Sigmoid colon (tissue), 6 donors: ENCODE measurements at regions not wholly inside any gene's neighbourhood (a gene's known extent, or its start where the extent isn't known, plus 50 kb on each side); places are given as distances from the start of the nearest gene placed in this dataset.

Source experiments
- DNase-seq: peaks from one replicate; pipeline ENCODE4 v3.0.0-alpha.2; 2019
- H3K27ac ChIP-seq, 4 donors: fragments of 200-600 bp; sonication (generic); one replicate each; pipeline ENCODE4 v1.5.1; 2016 to 2019; ENCODE audit warnings: mild to moderate bottlenecking in 1 of 4
- H3K27me3 ChIP-seq, 3 donors: fragments of 200-600 bp; sonication (generic); one replicate each; pipeline ENCODE4 v1.5.1; 2019; ENCODE audit warnings: mild to moderate bottlenecking in 1 of 3
- H3K36me3 ChIP-seq, 4 donors: fragments of 200-600 bp; sonication (generic); one replicate each; pipeline ENCODE4 v1.5.1; 2016 to 2019
- H3K4me1 ChIP-seq, 4 donors: fragments of 200-600 bp; sonication (generic); one replicate each; pipeline ENCODE4 v1.5.1; 2017 to 2019
- H3K4me3 ChIP-seq, 4 donors: fragments of 200-600 bp; sonication (generic); one replicate each; pipeline ENCODE4 v1.5.1; 2017 to 2019; ENCODE audit warnings: mild to moderate bottlenecking in 2 of 4, moderate library complexity in 1 of 4
- H3K9me3 ChIP-seq, 4 donors: fragments of 200-600 bp in 3 of 4; sonication (generic) in 3 of 4; one replicate each; pipeline versions ENCODE4 v1.5.1 to v1.6.1; 2013 to 2019
- EP300 ChIP-seq, 4 donors: sonication (generic); formaldehyde crosslinking; IDR thresholded peaks; one replicate each; pipeline ENCODE4 v1.6.1; 2017; ENCODE audit warnings: antibody characterized with exemption in 4 of 4
- POLR2A ChIP-seq, 2 donors: fragments of 450-650 bp; IDR thresholded peaks; one replicate each; pipeline ENCODE4 v1.6.1; 2016; ENCODE audit warnings: antibody characterized with exemption in 2 of 2, mild to moderate bottlenecking in 2 of 2, moderate library complexity in 2 of 2
- POLR2AphosphoS5 ChIP-seq, 4 donors: sonication (generic); formaldehyde crosslinking; IDR thresholded peaks; one replicate each; pipeline ENCODE4 v1.6.1; 2017; ENCODE audit warnings: antibody characterized with exemption in 4 of 4
- whole genome bisulfite sequencing, 2 donors: extraction: QIAGEN DNeasy Blood & Tissue Kit; methylation state at CpG; one replicate each; pipeline ENCODE4 v1.1.7; 2013; 5-methylcytosine and 5-hydroxymethylcytosine counted together
- intact Hi-C: fragments of 100-400 bp; cut with DNase I; formaldehyde crosslinking; loops from one replicate; pipeline ENCODE4 v1.15.1; 2023
- TF ChIP-seq, protein P1 (sequence below), 4 experiments: fragments of 450-650 bp in 3 of 4; fragments of 200-600 bp in 1 of 4; IDR thresholded peaks; one replicate each; pipeline ENCODE4 v1.5.1; 2016 to 2019; ENCODE audit warnings: antibody characterized with exemption in 4 of 4, mild to moderate bottlenecking in 3 of 4, moderate library complexity in 2 of 4
- donor health status: healthy with polysubstance abuse.
- donor health status: healthy.

DNA sequence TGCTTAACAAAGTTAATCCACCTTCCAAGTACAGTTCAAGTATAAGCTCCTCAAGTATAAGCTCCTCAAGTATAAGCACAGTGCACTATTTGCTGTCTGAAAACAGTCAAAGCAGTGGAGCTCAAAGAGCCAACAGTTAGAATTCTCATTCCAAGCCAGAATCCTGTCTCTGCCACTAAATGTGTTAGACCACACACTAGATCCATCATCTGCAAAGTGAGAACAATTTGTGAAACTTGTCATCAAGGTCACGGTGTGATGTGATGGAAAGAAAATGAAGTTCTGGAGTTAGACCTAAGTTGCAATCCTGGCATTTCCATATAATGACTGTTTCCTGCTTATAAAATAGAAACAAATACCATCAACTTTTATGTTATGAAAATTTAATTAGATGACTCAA is 602.5 kb downstream of the TNS3 start:
- H3K4me3 ChIP-seq = no peak overlapping the region
- intact Hi-C loops = no loop called here
- no peak for TF ChIP-seq POLR2A (IDR thresholded peaks at IDR 0.05)
- no peak for TF ChIP-seq POLR2AphosphoS5 (IDR thresholded peaks at IDR 0.05)
- TF ChIP-seq EP300 (IDR thresholded peaks at IDR 0.05) = no peak
- TF ChIP-seq, protein P1, sequence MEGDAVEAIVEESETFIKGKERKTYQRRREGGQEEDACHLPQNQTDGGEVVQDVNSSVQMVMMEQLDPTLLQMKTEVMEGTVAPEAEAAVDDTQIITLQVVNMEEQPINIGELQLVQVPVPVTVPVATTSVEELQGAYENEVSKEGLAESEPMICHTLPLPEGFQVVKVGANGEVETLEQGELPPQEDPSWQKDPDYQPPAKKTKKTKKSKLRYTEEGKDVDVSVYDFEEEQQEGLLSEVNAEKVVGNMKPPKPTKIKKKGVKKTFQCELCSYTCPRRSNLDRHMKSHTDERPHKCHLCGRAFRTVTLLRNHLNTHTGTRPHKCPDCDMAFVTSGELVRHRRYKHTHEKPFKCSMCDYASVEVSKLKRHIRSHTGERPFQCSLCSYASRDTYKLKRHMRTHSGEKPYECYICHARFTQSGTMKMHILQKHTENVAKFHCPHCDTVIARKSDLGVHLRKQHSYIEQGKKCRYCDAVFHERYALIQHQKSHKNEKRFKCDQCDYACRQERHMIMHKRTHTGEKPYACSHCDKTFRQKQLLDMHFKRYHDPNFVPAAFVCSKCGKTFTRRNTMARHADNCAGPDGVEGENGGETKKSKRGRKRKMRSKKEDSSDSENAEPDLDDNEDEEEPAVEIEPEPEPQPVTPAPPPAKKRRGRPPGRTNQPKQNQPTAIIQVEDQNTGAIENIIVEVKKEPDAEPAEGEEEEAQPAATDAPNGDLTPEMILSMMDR (IDR thresholded peaks at IDR 0.05) = no peak
- DNase-seq = no peak
- H3K27me3 ChIP-seq = no peaks in the 10 kb centered on the region
- no peaks in the 10 kb centered on the region for H3K9me3 ChIP-seq
- WGBS, 2 donors = 88 to 95% methylated on average over 1 of the region's 1 CpG
- H3K36me3 ChIP-seq = no peaks in the 10 kb centered on the region
- no peaks in the 10 kb centered on the region for H3K4me1 ChIP-seq
- H3K27ac ChIP-seq = no peak overlapping the region

DNA sequence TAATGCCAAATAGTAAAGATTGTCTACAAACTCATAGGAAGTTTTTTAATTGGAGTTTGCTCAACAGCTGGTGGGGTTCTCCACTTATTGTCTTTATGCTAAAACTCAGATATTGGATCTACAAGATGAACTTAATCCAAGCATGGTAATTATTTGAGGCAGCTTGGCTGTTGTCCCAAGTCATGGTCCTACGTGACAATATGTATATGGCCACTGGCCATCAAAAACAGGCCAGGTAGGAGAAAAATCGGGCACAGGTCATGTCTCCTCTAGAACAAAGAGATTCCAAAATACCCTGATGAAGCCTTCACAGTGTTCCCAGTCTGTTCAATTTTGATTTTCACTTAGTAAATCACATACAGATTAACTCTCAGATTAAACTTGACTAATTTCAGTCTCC is 606.4 kb downstream of the TNS3 start:
- H3K27me3 ChIP-seq = no peaks in the 10 kb centered on the region
- DNase-seq = no peak
- 85 to 90% methylated on average over 2 of the region's 2 CpGs for WGBS, 2 donors
- H3K27ac ChIP-seq = no peak overlapping the region
- no peaks in the 10 kb centered on the region for H3K36me3 ChIP-seq
- H3K4me3 ChIP-seq = no peak overlapping the region
- H3K9me3 ChIP-seq = no peaks in the 10 kb centered on the region
- intact Hi-C loops = no loop called here
- H3K4me1 ChIP-seq = no peaks in the 10 kb centered on the region
- TF ChIP-seq POLR2A (IDR thresholded peaks at IDR 0.05) = no peak
- no peak for TF ChIP-seq EP300 (IDR thresholded peaks at IDR 0.05)
- TF ChIP-seq POLR2AphosphoS5 (IDR thresholded peaks at IDR 0.05) = no peak
- TF ChIP-seq, protein P1 (IDR thresholded peaks at IDR 0.05) = no peak

DNA sequence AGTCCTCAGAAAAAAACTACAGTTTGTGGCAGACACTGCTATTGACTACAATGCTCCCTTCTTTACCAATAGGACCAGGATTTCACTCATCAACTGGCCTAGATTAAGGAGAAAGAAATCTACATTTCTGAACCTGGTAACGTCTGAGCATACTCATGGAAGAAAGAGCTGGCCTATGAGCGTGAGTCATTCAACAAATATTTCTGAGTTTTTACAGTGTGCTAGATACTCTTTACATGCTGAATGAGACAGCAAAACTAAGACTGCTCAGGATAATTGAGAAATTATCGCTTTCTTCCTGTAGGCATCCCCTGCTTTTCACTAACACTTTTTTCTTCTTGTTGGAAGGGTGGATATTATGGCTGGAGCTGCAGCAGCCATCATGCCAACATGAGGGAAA is 609.7 kb downstream of the TNS3 start:
- H3K27ac ChIP-seq = no peak overlapping the region
- WGBS, 2 donors = 84 to 88% methylated on average over 3 of the region's 3 CpGs
- H3K9me3 ChIP-seq = no peaks in the 10 kb centered on the region
- no peak overlapping the region for H3K4me3 ChIP-seq
- no peaks in the 10 kb centered on the region for H3K4me1 ChIP-seq
- no peak for DNase-seq
- no peaks in the 10 kb centered on the region for H3K36me3 ChIP-seq
- TF ChIP-seq EP300 (IDR thresholded peaks at IDR 0.05) (no peak), POLR2AphosphoS5 (IDR thresholded peaks at IDR 0.05) (no peak), POLR2A (IDR thresholded peaks at IDR 0.05) (no peak)
- TF ChIP-seq, protein P1 (IDR thresholded peaks at IDR 0.05) = no peak
- intact Hi-C loops = no loop called here
- H3K27me3 ChIP-seq = no peaks in the 10 kb centered on the region

DNA sequence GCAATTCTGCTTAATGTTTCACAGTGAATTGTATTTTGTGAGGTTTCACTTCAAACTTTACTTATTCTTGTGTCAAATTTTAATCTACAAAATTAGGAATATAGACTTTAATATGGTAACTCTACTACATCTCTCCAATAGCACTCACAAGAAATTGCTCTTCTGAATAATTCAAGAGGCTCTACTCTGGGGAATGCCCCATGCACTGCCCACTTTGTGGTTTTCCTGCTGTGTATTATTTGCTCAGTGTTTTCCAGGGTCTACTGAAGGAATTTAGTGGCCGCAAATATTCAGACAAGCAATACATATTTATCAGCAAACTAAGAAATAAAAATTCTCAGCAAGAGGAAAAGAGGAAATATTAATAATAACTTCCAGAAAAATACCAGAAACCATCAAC is 611.4 kb downstream of the TNS3 start:
- Histone ChIP-seq H3K27me3 (no peaks in the 10 kb centered on the region), H3K4me3 (no peak overlapping the region), H3K9me3 (peaks cover 0 to under 1% (median 0%) of the 10 kb centered on the region in 4 donors), H3K36me3 (no peaks in the 10 kb centered on the region), H3K4me1 (no peaks in the 10 kb centered on the region), H3K27ac (no peak overlapping the region)
- no peak for DNase-seq
- TF ChIP-seq EP300 (IDR thresholded peaks at IDR 0.05) (no peak), POLR2A (IDR thresholded peaks at IDR 0.05) (no peak), POLR2AphosphoS5 (IDR thresholded peaks at IDR 0.05) (no peak)
- TF ChIP-seq, protein P1 (IDR thresholded peaks at IDR 0.05) = no peak
- 89 to 93% methylated on average over 1 of the region's 1 CpG for WGBS, 2 donors
- intact Hi-C loops = no loop called here

DNA sequence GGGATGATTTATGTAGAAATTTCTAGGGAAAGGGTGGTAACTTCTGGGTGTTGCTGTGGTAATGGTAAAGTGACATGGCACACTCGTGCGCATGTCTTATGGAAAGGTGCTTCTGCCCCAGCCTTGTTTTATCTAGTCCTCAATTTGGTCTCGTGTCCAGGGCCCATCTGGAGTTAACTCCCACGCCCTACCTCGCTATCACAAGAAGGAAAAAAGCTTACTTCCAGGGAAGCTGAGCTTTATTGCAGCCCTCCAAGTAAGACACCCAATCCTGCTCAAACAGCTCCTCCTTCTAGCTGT is 611.8 kb downstream of the TNS3 start:
- no peak for TF ChIP-seq EP300 (IDR thresholded peaks at IDR 0.05)
- TF ChIP-seq POLR2A (IDR thresholded peaks at IDR 0.05) = no peak
- TF ChIP-seq, protein P1 (IDR thresholded peaks at IDR 0.05) = no peak
- TF ChIP-seq POLR2AphosphoS5 (IDR thresholded peaks at IDR 0.05) = no peak
- Histone ChIP-seq H3K36me3 (no peaks in the 10 kb centered on the region), H3K27me3 (no peaks in the 10 kb centered on the region), H3K27ac (no peak overlapping the region), H3K9me3 (peaks cover 0 to 4% (median 0%) of the 10 kb centered on the region in 4 donors), H3K4me1 (no peaks in the 10 kb centered on the region), H3K4me3 (no peak overlapping the region)
- 22 to 70% methylated on average over 5 of the region's 5 CpGs for WGBS, 2 donors
- intact Hi-C loops = no loop called here
- DNase-seq = no peak
